ENCODE measurements at regions not wholly inside any gene's neighbourhood (a gene's known extent, or its start where the extent isn't known, plus 50 kb on each side); places are given as distances from the start of the nearest gene placed in this dataset.
"Not testable (repeated sequence)": the region's sequence is repeated elsewhere in the genome, so short reads cannot be mapped to it uniquely, and the experiment has no call there.

DNA sequence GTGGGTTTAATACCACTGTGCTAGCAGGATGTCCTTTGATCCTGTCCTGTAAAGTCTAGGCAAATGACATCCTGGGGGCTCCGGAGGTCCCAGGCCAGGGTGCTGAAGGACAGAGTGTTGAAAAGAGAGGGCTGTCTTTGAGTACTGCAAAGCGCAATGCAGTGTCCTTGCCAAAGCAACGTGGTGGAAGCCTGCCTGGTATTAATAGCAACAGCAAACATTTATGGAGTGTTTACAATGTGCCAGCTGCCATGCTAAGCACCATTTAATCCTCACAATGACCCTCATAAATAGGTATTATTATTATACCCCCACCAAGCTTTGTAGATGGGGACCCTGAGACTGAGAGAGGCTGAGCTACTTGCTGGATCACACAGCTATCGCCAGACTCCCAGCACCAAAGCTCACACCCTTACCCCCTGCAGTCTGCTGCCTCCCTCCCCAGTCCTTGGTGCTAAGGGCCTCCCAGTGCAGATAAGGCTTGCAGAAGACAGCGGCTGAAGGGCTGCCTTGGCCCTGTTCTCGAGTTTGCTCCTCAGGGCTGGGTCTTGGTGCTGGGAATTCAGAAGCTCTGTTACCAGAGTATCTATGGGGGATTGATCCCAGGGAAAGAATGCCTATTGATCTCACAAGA, 427.7 kb downstream of the FUT8 start:
- DNase-seq (ENCODE audit: low read depth): no peak
- TF ChIP-seq, protein P1, sequence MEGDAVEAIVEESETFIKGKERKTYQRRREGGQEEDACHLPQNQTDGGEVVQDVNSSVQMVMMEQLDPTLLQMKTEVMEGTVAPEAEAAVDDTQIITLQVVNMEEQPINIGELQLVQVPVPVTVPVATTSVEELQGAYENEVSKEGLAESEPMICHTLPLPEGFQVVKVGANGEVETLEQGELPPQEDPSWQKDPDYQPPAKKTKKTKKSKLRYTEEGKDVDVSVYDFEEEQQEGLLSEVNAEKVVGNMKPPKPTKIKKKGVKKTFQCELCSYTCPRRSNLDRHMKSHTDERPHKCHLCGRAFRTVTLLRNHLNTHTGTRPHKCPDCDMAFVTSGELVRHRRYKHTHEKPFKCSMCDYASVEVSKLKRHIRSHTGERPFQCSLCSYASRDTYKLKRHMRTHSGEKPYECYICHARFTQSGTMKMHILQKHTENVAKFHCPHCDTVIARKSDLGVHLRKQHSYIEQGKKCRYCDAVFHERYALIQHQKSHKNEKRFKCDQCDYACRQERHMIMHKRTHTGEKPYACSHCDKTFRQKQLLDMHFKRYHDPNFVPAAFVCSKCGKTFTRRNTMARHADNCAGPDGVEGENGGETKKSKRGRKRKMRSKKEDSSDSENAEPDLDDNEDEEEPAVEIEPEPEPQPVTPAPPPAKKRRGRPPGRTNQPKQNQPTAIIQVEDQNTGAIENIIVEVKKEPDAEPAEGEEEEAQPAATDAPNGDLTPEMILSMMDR (IDR thresholded peaks at IDR 0.05; ENCODE audit: insufficient read depth, low read length): no peak
- no peak overlapping the region for H3K4me3 ChIP-seq (ENCODE audit: low read depth, low read length)

DNA sequence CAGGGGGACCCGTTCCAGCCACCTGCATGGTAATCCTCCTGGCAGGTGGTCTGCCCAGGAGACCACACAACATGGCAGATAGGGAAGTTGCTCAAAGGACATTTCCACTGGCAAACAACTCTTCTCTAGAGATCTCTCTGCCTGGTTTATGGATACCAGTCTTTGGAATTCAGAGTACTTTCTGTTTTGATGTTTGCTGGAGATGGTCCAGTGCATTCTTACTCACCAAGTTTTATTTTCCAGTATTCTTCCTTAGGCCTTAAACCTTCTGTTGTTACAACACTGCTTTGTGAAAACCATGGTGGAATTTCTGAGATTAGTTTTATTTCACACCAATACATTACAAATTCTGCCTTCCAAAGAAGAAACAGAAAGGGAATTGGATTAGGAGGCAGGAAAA, 428.3 kb downstream of the FUT8 start:
- H3K4me3 ChIP-seq (ENCODE audit: low read depth, low read length): no peak overlapping the region
- DNase-seq (ENCODE audit: low read depth): peak; percentile 61
- TF ChIP-seq, protein P1 (IDR thresholded peaks at IDR 0.05; ENCODE audit: insufficient read depth, low read length): no peak

DNA sequence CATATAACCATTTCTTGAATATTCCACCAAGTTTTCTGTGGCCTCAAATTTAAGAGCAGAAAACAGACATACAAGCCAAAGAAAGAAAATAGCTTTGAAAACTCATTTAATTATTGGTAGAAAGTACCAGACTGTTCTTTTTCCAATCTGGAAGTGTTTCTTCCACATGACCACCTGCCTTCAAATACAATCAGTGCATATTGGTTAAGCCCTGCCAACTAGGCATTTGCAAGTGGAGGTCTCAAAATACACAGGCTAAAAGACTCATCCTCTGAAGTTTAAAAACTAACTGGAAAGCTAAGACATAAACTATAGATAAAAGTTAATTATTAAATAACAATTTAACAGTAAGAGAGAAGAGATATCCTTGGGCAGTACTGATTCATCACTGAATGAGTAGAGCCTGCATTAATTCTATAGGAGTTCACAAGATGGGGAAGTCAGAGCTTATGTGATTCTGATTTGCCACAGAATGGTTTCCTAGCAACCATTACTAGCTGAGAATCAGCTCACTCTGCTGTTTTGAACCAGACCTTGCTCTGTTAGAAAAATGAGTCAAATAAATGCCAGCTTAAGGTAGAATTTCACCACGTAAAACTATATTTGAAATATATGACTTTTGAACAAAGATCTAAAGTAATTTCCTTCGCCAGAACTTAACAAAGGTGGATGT, 433.8 kb downstream of the FUT8 start:
- TF ChIP-seq, protein P1 (IDR thresholded peaks at IDR 0.05; ENCODE audit: insufficient read depth, low read length): no peak
- no peak overlapping the region for H3K4me3 ChIP-seq (ENCODE audit: low read depth, low read length)
- no peak for DNase-seq (ENCODE audit: low read depth)

DNA sequence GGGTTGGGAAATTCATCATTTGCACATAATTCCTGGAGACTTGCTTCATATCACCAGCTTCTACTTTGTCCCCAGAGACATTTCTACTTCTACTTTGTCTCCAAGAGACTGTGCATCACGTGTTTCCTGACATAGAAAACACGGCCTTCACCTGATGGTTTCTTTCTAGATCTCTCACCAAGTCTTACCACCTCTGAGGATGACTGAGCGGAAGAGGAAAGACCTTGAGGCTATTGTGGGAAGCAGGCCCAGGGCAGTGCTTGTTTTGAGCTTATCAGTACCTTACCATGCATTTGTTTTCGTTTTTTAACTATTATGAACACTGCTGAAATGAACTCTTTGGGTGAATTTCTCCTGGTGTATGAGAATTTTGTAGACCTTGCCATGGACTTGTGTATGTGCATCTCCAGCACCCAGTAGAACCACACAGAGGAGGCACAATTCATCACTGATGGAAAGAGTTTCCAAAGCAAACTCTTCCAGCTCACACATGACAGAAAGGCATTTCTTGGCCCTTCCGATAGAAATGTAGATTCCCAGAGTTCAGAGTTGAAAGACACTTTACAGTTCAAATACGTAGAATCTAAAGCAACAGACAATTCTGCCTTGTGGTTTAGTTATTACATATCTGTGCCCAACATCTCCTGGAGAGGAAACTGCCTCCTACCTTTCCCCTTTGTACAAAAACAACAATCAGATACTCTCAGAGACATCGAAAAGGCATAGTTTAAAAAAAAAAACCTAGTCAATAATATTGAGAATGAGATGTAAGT, 434.7 kb downstream of the FUT8 start:
- no peak overlapping the region for H3K4me3 ChIP-seq (ENCODE audit: low read depth, low read length)
- TF ChIP-seq, protein P1 (IDR thresholded peaks at IDR 0.05; ENCODE audit: insufficient read depth, low read length): no peak
- no peak for DNase-seq (ENCODE audit: low read depth)

DNA sequence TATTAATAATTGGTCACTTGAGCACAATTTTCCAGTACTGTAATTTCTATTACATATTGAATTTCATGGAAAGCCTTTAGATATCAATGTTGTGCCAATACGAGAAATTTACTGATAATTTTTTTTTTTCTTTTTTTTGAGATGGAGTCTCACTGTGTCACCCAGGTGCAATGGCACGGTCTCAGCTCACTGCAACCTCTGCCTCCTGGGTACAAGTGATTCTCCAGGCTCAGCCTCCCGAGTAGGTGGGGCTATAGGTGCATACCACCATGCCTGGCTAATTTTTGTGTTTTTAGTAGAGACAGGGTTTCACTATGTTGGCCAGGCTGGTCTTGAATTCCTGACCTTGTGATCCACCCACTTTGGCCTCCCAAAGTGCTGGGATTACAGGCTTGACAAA, 435.4 kb downstream of the FUT8 start:
- H3K4me3 ChIP-seq (ENCODE audit: low read depth, low read length): not testable (repeated sequence)

DNA sequence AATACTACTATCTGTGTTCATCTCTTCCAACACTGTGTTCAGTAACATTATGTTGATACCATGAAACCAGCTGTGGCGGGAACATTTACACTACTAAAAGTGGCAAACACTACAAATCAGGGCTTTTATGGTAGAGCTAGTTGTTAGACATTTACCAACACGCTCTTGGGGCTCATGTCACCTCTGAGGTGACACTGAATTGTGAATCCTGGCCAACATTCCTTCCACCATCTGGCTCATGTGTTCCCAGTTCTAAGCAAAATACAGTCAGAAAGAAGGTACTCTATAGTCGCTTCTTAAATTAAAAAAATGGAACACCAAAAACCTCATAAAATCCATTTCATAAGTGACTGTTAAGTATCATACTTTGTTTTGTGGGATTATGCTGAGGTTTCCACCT, 436.6 kb downstream of the FUT8 start:
- no peak for DNase-seq (ENCODE audit: low read depth)
- TF ChIP-seq, protein P1 (IDR thresholded peaks at IDR 0.05; ENCODE audit: insufficient read depth, low read length): no peak
- H3K4me3 ChIP-seq (ENCODE audit: low read depth, low read length): no peak overlapping the region

More for the DNA sequence above, 435.4 kb downstream of the FUT8 start:
- DNase-seq (ENCODE audit: low read depth): not testable (repeated sequence)

DNA sequence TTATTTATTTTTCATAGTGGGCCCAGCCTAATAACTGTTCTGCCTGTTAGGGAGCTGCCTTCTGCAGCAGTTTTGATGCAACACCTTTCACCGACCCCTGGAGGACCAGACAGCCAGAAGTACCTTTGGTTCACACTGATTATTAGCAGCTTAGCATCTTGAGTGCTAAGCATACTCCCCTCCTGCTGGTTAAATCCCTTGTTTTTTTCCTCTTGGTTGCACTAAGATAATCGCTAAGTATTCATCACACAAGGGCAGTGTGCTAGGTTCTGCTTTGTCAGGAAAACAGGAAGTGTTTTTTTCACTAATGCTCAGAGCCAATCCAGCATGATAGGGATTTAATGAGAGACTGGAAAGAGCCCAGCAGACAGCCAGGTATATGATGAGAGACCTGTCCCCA, 437.0 kb downstream of the FUT8 start:
- TF ChIP-seq, protein P1 (IDR thresholded peaks at IDR 0.05; ENCODE audit: insufficient read depth, low read length): no peak
- H3K4me3 ChIP-seq (ENCODE audit: low read depth, low read length): no peak overlapping the region
- no peak for DNase-seq (ENCODE audit: low read depth)

Measured in fibroblast of the aortic adventitia (primary cell).